A549 (cell line): ENCODE measurements at regions not wholly inside any gene's neighbourhood (a gene's known extent, or its start where the extent isn't known, plus 50 kb on each side); places are given as distances from the start of the nearest gene placed in this dataset.

Experiments
- ATAC-seq, 2 experiments: fragments of 200-7000 bp in 1 of 2; fragments of >200 bp in 1 of 2; cut with Nextera tagmentation in 1 of 2; cut with Tn5 transposase in 1 of 2; 3 replicates each; pipeline versions ENCODE4 v1.8.0 to v1.9.1; 2018 to 2020; ENCODE audit warnings: mild to moderate bottlenecking in 1 of 2, moderate library complexity in 1 of 2
- CTCF ChIA-PET: fragments of 300-600 bp; sonication (Branson Sonifier 250); formaldehyde crosslinking; extraction: SDS; loops from one replicate; lab custom pipeline; 2021; ENCODE audit warnings: antibody characterized with exemption, inconsistent platforms; lab: Yijun Ruan, JAX
- POLR2A ChIA-PET: fragments of 350-600 bp; formaldehyde crosslinking; extraction: SDS; loops from one replicate; lab custom pipeline; 2021; ENCODE audit warnings: antibody characterized with exemption, inconsistent platforms; lab: Yijun Ruan, JAX
- DNase-seq, 2 experiments: peaks; one replicate each; pipeline versions ENCODE4 v3.0.0 to v3.0.0-alpha.2; 2011 to 2016; ENCODE audit warnings: low read depth in 1 of 2, low spot score in 1 of 2
- FAIRE-seq: peaks from 2 replicates; lab custom pipeline; 2011; peaks lifted over from hg19 to GRCh38; lab: Jason Lieb, UNC
- H3K27ac ChIP-seq, 2 experiments: fragments of >200 bp; sonication (Bioruptor Twin); formaldehyde crosslinking; 3 replicates each; pipeline ENCODE4 v1.5.1; 2016 to 2017
- H3K4me1 ChIP-seq: fragments of >200 bp; sonication (Bioruptor Twin); formaldehyde crosslinking; 3 replicates; pipeline ENCODE4 v1.6.1; 2016
- H3K4me2 ChIP-seq: fragments of >200 bp; sonication (Bioruptor Twin); formaldehyde crosslinking; 3 replicates; pipeline ENCODE4 v1.6.1; 2016
- H3K4me3 ChIP-seq: fragments of >200 bp; sonication (Bioruptor Twin); formaldehyde crosslinking; 3 replicates; pipeline ENCODE4 v1.5.1; 2016
- H3K9me3 ChIP-seq: fragments of >200 bp; sonication (Bioruptor Twin); formaldehyde crosslinking; 3 replicates; pipeline ENCODE4 v1.6.1; 2016
- BHLHE40 ChIP-seq: IDR thresholded peaks from 2 replicates; pipeline ENCODE4 v1.6.1; 2012; ENCODE audit warnings: low read depth, low read length, inconsistent platforms
- CBX8 ChIP-seq: fragments of 200-600 bp; sonication (generic); IDR thresholded peaks from 2 replicates; pipeline ENCODE4 v1.6.1; 2016
- EHF ChIP-seq: fragments of 250-450 bp; sonication (Bioruptor Pico); IDR thresholded peaks from 2 replicates; pipeline ENCODE4 v1.5.0; 2020; ENCODE audit warnings: mild to moderate bottlenecking
- FOXS1 ChIP-seq: fragments of 250-450 bp; sonication (Bioruptor Pico); IDR thresholded peaks from 2 replicates; pipeline ENCODE4 v1.5.0; 2020; ENCODE audit warnings: mild to moderate bottlenecking, moderate library complexity
- GATA3 ChIP-seq: IDR thresholded peaks from 2 replicates; pipeline ENCODE4 v1.6.1; 2012; ENCODE audit warnings: borderline replicate concordance
- HOXB5 ChIP-seq: fragments of 250-450 bp; sonication (Bioruptor Pico); IDR thresholded peaks from 2 replicates; pipeline ENCODE4 v1.5.0; 2020; ENCODE audit warnings: mild to moderate bottlenecking, moderate library complexity
- KDM1A ChIP-seq: fragments of 200-600 bp; sonication (generic); IDR thresholded peaks from 2 replicates; pipeline ENCODE4 v1.6.1; 2016; ENCODE audit warnings: low read depth, mild to moderate bottlenecking
- KDM5A ChIP-seq: fragments of 200-600 bp; sonication (generic); IDR thresholded peaks from 2 replicates; pipeline ENCODE4 v1.6.1; 2016; ENCODE audit warnings: antibody characterized with exemption, mild to moderate bottlenecking
- MAZ ChIP-seq: fragments of 150-350 bp; IDR thresholded peaks from 2 replicates; pipeline ENCODE4 v1.6.1; 2014; ENCODE audit warnings: antibody characterized with exemption, low read depth, low read length, borderline replicate concordance
- NR3C1 ChIP-seq: fragments of >200 bp; sonication (Bioruptor Twin); formaldehyde crosslinking; IDR thresholded peaks from 3 replicates; pipeline ENCODE4 v1.6.1; 2017
- RAD21 ChIP-seq, 2 experiments: fragments of >200 bp in 1 of 2; sonication (Bioruptor Twin) in 1 of 2; formaldehyde crosslinking in 1 of 2; IDR thresholded peaks in 1 of 2; conservative IDR thresholded peaks in 1 of 2; 2 replicates in 1 of 2; 3 replicates in 1 of 2; pipeline ENCODE4 v1.6.1; 2012 to 2018; ENCODE audit warnings: inconsistent platforms in 1 of 2
- RARB ChIP-seq: fragments of 250-450 bp; sonication (Bioruptor Pico); IDR thresholded peaks from 2 replicates; pipeline ENCODE4 v1.8.0; 2021; ENCODE audit warnings: mild to moderate bottlenecking, moderate library complexity
- RCOR1 ChIP-seq: fragments of 150-350 bp; IDR thresholded peaks from 2 replicates; pipeline ENCODE4 v1.6.1; 2014; ENCODE audit warnings: antibody characterized with exemption, low read length, low read depth
- RFX5 ChIP-seq: fragments of 450-650 bp; IDR thresholded peaks from 2 replicates; pipeline ENCODE4 v1.7.1; 2014; ENCODE audit warnings: antibody characterized with exemption, mild to moderate bottlenecking, moderate library complexity
- TP53 ChIP-seq: fragments of 250-450 bp; sonication (Bioruptor Pico); IDR thresholded peaks from 2 replicates; pipeline ENCODE4 v1.5.0; 2021; ENCODE audit warnings: mild to moderate bottlenecking, moderate library complexity
- WGBS: methylation state at CpG from one replicate; pipeline ENCODE4 v1.1.6; 2017; ENCODE audit errors: missing lambda C conversion rate; 5-methylcytosine and 5-hydroxymethylcytosine counted together
- TF ChIP-seq, protein P1 (sequence below): fragments of 150-350 bp; IDR thresholded peaks from 2 replicates; pipeline ENCODE4 v1.6.1; 2014; ENCODE audit warnings: low read depth, mild to moderate bottlenecking, low read length
- TF ChIP-seq, protein P2 (sequence below): fragments of >200 bp; sonication (Bioruptor Twin); formaldehyde crosslinking; IDR thresholded peaks from 2 replicates; pipeline ENCODE4 v1.6.1; 2016
- TF ChIP-seq, protein P3 (sequence below): fragments of 450-650 bp; IDR thresholded peaks from 2 replicates; pipeline ENCODE4 v1.6.1; 2014; ENCODE audit warnings: antibody characterized with exemption
- TF ChIP-seq, protein P4 (sequence below): fragments of 200-600 bp; sonication (generic); IDR thresholded peaks from 2 replicates; pipeline ENCODE4 v1.6.1; 2016; ENCODE audit warnings: antibody characterized with exemption, mild to moderate bottlenecking, moderate library complexity
- TF ChIP-seq, protein P5 (sequence below): IDR thresholded peaks from 2 replicates; pipeline ENCODE4 v1.6.1; 2012
- TF ChIP-seq, protein P6 (sequence below): fragments of 250-450 bp; sonication (Bioruptor Pico); IDR thresholded peaks from 2 replicates; pipeline ENCODE4 v1.5.0; 2020; ENCODE audit warnings: low read depth, mild to moderate bottlenecking, moderate library complexity

DNA sequence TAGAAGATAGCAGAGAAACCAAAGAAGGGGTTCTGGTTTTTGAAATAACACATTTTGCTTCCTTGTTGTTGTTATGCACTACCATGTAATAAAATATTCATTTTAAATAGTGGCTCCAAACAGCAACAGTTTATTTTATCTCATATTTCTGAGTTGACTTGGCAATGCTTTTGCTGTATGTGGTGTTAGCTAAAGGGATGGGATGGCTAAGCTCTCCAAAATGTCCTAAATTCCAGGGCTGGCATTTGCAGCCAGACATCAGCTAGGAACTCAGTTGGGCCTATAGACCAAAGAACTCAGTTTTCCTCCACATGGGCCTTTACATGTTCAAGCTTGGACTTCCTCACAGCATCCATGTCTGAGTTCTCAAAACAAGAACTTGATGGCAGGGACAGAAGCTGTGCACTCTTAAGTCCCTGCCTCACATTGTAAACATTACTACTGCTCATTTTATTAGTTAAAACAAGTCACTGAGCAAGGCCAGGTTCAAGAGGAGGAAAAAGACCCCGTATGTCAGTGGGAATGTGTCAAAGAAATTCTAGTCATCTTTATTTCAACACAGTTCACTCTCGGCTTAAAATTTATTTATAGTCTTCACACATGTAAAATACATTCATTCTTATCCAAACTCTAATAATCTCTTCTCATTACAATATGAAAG is 819.3 kb upstream of the PCDH20 start:
- TF ChIP-seq HOXB5 (CRISPR knock-in tag) (no peak), RARB (CRISPR knock-in tag) (no peak), EHF (CRISPR knock-in tag) (no peak), RCOR1 (no peak), KDM5A (no peak), RFX5 (no peak), RAD21 (conservative IDR thresholded peaks at IDR 0.05 in 1 of 2, IDR thresholded peaks at IDR 0.05 in 1 of 2) (no peak), MAZ (no peak), TP53 (no peak), KDM1A (no peak), FOXS1 (CRISPR knock-in tag) (no peak), GATA3 (no peak), CBX8 (no peak)
- TF ChIP-seq, protein P1, sequence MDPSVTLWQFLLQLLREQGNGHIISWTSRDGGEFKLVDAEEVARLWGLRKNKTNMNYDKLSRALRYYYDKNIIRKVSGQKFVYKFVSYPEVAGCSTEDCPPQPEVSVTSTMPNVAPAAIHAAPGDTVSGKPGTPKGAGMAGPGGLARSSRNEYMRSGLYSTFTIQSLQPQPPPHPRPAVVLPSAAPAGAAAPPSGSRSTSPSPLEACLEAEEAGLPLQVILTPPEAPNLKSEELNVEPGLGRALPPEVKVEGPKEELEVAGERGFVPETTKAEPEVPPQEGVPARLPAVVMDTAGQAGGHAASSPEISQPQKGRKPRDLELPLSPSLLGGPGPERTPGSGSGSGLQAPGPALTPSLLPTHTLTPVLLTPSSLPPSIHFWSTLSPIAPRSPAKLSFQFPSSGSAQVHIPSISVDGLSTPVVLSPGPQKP: no peak
- TF ChIP-seq, protein P2, sequence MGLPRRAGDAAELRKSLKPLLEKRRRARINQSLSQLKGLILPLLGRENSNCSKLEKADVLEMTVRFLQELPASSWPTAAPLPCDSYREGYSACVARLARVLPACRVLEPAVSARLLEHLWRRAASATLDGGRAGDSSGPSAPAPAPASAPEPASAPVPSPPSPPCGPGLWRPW: no peak
- TF ChIP-seq, protein P3, sequence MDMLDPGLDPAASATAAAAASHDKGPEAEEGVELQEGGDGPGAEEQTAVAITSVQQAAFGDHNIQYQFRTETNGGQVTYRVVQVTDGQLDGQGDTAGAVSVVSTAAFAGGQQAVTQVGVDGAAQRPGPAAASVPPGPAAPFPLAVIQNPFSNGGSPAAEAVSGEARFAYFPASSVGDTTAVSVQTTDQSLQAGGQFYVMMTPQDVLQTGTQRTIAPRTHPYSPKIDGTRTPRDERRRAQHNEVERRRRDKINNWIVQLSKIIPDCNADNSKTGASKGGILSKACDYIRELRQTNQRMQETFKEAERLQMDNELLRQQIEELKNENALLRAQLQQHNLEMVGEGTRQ: no peak
- TF ChIP-seq, protein P4, sequence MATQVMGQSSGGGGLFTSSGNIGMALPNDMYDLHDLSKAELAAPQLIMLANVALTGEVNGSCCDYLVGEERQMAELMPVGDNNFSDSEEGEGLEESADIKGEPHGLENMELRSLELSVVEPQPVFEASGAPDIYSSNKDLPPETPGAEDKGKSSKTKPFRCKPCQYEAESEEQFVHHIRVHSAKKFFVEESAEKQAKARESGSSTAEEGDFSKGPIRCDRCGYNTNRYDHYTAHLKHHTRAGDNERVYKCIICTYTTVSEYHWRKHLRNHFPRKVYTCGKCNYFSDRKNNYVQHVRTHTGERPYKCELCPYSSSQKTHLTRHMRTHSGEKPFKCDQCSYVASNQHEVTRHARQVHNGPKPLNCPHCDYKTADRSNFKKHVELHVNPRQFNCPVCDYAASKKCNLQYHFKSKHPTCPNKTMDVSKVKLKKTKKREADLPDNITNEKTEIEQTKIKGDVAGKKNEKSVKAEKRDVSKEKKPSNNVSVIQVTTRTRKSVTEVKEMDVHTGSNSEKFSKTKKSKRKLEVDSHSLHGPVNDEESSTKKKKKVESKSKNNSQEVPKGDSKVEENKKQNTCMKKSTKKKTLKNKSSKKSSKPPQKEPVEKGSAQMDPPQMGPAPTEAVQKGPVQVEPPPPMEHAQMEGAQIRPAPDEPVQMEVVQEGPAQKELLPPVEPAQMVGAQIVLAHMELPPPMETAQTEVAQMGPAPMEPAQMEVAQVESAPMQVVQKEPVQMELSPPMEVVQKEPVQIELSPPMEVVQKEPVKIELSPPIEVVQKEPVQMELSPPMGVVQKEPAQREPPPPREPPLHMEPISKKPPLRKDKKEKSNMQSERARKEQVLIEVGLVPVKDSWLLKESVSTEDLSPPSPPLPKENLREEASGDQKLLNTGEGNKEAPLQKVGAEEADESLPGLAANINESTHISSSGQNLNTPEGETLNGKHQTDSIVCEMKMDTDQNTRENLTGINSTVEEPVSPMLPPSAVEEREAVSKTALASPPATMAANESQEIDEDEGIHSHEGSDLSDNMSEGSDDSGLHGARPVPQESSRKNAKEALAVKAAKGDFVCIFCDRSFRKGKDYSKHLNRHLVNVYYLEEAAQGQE: no peak
- TF ChIP-seq, protein P5, sequence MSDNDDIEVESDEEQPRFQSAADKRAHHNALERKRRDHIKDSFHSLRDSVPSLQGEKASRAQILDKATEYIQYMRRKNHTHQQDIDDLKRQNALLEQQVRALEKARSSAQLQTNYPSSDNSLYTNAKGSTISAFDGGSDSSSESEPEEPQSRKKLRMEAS: no peak
- DNase-seq (no peak), FAIRE-seq (no peak), ATAC-seq (no peak)
- WGBS: 20% methylated on average over 2 of the region's 2 CpGs
- Histone ChIP-seq H3K4me1 (no peaks in the 10 kb centered on the region), H3K4me2 (no peak overlapping the region), H3K27ac (no peak overlapping the region), H3K9me3 (no peaks in the 10 kb centered on the region), H3K4me3 (no peak overlapping the region)
- ChIA-PET CTCF (interaction anchor here (1.2 kb wide), 1 partner anchor 13 kb away, joined by 3 read pairs; no protein-coding TSS in a partner anchor), POLR2A (no interaction called here)

DNA sequence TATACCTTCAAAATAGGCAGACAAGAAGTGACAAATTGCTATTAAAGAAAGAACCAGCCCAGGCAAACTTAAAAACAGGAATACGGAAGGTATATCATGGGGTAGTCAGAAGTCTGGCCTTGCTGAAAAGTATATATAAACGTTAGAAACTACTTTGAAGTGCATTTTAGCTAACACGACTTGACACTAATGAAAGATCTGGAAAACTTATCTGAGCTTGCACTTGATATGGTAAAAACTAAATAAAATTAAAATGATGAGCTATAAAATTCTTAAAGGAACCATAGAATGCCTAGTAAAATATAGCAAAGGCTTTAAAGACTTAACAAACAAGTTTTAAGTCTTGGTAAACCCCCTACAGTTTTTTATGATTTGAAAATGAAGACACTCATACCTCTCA is 795.3 kb upstream of the PCDH20 start:
- H3K27ac ChIP-seq: no peak overlapping the region
- TF ChIP-seq, protein P6, sequence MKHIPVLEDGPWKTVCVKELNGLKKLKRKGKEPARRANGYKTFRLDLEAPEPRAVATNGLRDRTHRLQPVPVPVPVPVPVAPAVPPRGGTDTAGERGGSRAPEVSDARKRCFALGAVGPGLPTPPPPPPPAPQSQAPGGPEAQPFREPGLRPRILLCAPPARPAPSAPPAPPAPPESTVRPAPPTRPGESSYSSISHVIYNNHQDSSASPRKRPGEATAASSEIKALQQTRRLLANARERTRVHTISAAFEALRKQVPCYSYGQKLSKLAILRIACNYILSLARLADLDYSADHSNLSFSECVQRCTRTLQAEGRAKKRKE (CRISPR knock-in tag): no peak
- no peak for TF ChIP-seq NR3C1
- no peak for TF ChIP-seq BHLHE40
- H3K4me1 ChIP-seq: no peaks in the 10 kb centered on the region
- no peak overlapping the region for H3K4me2 ChIP-seq
- 36% methylated on average over 3 of the region's 3 CpGs for WGBS
- ChIA-PET CTCF (no interaction called here), POLR2A (no interaction called here)
- H3K4me3 ChIP-seq: no peak overlapping the region
- no peaks in the 10 kb centered on the region for H3K9me3 ChIP-seq
- FAIRE-seq (no peak), DNase-seq (no peak), ATAC-seq (no peak)
